Activated naive CD4-positive, alpha-beta T cell treated with anti-CD3 and anti-CD28 coated beads, Interleukin-2, amount 50 U/mL, for 24 hours (primary cell): ENCODE measurements at regions not wholly inside any gene's neighbourhood (a gene's known extent, or its start where the extent isn't known, plus 50 kb on each side); places are given as distances from the start of the nearest gene placed in this dataset.
A peak's percentile ranks its signal among the peaks of the same experiment; 100 is the strongest.

Source experiments
- H3K27ac Mint-ChIP-seq: one replicate; pipeline ENCODE4 v1.8.0; 2021; ENCODE audit warnings: mild to moderate bottlenecking, mixed read lengths
- H3K27me3 Mint-ChIP-seq: one replicate; pipeline ENCODE4 v1.8.0; 2021; ENCODE audit warnings: mixed read lengths
- H3K36me3 Mint-ChIP-seq: one replicate; pipeline ENCODE4 v1.8.0; 2021; ENCODE audit warnings: mixed read lengths
- H3K4me1 Mint-ChIP-seq: one replicate; pipeline ENCODE4 v1.8.0; 2021; ENCODE audit warnings: mixed read lengths
- H3K4me3 Mint-ChIP-seq: one replicate; pipeline ENCODE4 v1.8.0; 2021; ENCODE audit warnings: mild to moderate bottlenecking, mixed read lengths
- H3K9me3 Mint-ChIP-seq: one replicate; pipeline ENCODE4 v1.8.0; 2021; ENCODE audit warnings: mixed read lengths

DNA sequence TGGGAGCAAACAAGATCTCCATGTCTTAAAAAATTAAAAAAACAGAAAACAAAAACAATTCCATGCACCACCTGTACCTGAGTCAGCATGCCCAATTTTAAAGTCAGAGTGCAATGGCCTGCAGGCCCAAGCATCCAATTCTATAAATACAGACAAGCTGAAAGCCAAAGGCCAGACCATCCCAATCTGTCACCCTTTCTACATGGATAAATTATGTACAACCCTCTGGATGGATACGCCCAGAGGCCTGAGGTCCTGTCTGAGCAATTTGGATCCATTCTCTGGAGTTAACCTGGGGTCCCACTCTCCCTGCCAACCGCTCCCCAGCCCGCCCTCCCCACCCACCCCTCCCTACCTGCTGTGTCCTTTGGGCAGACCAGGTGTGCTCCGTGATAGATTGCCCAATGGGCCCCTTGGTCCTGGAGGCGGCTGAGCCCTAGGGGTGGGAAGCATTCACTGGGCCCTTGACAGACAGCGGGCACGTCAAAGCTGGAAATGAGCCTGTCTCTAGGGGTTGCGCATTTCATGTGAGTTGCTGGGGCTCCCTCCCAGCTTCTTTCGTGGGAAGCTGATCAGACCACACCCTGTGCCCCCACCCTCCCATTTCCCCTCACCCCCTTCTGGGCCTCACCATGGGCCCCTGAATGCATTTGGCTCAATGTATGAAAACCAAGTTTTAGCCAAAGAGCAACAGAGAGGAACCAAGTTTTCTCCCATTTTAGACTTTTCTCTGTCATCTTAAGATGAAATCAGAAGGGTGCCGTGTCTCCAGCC is 171.3 kb downstream of the BCL11B start:
- Mint-ChIP-seq H3K36me3 (peaks cover 8% of the 10 kb centered on the region), H3K27ac (no peak overlapping the region), H3K9me3 (peaks cover 3% of the 10 kb centered on the region), H3K27me3 (no peaks in the 10 kb centered on the region), H3K4me1 (peaks cover 5% of the 10 kb centered on the region), H3K4me3 (no peak overlapping the region)

GRCh38 chr14:99101855-99102461 is 170.0 kb downstream of the BCL11B start:
- Mint-ChIP-seq H3K4me3 (no peak overlapping the region), H3K27me3 (no peaks in the 10 kb centered on the region), H3K9me3 (peaks cover 3% of the 10 kb centered on the region), H3K27ac (no peak overlapping the region), H3K4me1 (peaks cover 5% of the 10 kb centered on the region), H3K36me3 (peaks cover 8% of the 10 kb centered on the region)

DNA sequence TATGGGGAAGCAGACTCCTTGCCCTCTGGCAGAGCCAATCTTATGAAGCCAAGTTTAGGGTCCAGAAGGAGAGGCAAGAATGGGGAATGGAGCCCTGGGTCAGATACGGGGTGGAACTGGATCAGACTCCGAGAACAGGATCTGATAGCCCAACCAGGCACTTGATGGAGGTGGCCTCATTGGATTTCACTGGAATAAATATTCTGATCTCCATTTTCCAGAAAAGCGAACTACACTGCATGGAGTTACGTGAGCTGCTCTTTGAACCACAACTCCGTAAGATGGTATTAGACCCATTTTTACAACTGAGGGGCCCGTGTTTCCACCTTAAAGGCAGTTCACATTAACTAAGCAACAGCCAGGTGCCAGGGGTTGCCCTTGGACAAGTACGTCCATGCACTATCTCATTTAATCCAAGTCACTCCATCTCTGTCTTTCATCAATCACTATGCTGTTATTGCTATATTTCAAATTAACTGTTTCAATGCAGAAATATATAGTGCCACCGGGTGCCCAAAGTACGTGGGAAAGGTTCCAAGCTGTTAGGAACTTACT is 155.2 kb downstream of the BCL11B start:
- H3K27me3 Mint-ChIP-seq: no peaks in the 10 kb centered on the region
- no peak overlapping the region for H3K27ac Mint-ChIP-seq
- peaks cover 23% of the 10 kb centered on the region for H3K9me3 Mint-ChIP-seq
- peaks cover 14% of the 10 kb centered on the region for H3K4me1 Mint-ChIP-seq
- peaks cover 13% of the 10 kb centered on the region for H3K36me3 Mint-ChIP-seq
- no peak overlapping the region for H3K4me3 Mint-ChIP-seq

DNA sequence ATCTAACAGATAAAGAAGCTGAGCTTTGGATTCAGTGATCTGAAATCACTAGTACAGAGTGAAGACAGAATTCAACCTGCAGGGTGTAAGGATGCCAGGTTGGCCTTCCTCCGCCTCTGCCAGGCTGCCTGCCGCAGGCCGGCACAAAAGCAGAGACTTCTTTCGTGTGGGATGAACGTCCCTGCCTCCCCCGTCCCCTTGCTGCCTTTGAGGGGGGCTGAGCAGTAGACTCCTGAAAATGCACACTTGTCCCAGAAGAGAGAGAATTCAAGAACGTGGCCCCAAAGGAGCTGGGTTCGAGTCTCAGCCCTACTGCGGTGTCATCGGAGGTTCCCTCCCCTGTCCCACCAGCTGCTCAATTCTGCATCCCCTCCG is 154.3 kb downstream of the BCL11B start:
- H3K27ac Mint-ChIP-seq: no peak overlapping the region
- peaks cover 14% of the 10 kb centered on the region for H3K4me1 Mint-ChIP-seq
- no peaks in the 10 kb centered on the region for H3K27me3 Mint-ChIP-seq
- peaks cover 23% of the 10 kb centered on the region for H3K9me3 Mint-ChIP-seq
- peaks cover 13% of the 10 kb centered on the region for H3K36me3 Mint-ChIP-seq
- H3K4me3 Mint-ChIP-seq: peak overlapping the region; percentile 55

- no peak overlapping the region for H3K27ac Mint-ChIP-seq
- H3K36me3 Mint-ChIP-seq: peaks cover 11% of the 10 kb centered on the region
- peaks cover 21% of the 10 kb centered on the region for H3K9me3 Mint-ChIP-seq
- no peaks in the 10 kb centered on the region for H3K27me3 Mint-ChIP-seq
- H3K4me3 Mint-ChIP-seq: peak overlapping the region; percentile 55
- H3K4me1 Mint-ChIP-seq: peaks cover 14% of the 10 kb centered on the region
Observed at GRCh38 chr14:99118046-99118721, 153.8 kb downstream of the BCL11B start.

DNA sequence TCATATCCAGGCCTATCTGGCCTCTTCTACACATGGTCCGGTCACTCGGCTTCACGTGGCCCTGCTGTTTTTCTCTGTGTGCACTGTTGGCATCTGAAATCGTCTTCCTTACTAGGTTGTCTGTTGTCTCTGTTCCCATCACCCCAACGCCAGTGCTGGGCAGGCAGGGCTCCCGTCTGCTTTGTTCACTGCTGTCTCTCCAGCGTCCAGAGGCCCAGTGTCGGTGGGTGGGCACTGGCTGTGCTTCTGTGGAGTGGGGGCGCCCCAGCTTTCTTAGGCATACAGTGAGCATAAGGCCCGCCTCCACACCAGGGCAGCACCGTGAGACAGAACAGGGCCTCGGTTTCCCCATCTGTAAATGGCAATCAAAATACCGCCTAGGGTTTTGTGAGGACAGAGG is 153.1 kb downstream of the BCL11B start:
- Mint-ChIP-seq H3K9me3 (peaks cover 13% of the 10 kb centered on the region), H3K4me3 (peak overlapping the region; percentile 58), H3K4me1 (peaks cover 14% of the 10 kb centered on the region), H3K27ac (peak overlapping the region; percentile 35), H3K27me3 (no peaks in the 10 kb centered on the region), H3K36me3 (peaks cover 9% of the 10 kb centered on the region)
